NCI-H2227 (cell line): ENCODE measurements at regions not wholly inside any gene's neighbourhood (a gene's known extent, or its start where the extent isn't known, plus 50 kb on each side); places are given as distances from the start of the nearest gene placed in this dataset.
A peak's percentile ranks its signal among the peaks of the same experiment; 100 is the strongest.

Source experiments
- DNase-seq: peaks from one replicate; lab custom pipeline; 2025; ENCODE audit not compliant: unreplicated experiment; lab: John Stamatoyannopoulos, UW

DNA sequence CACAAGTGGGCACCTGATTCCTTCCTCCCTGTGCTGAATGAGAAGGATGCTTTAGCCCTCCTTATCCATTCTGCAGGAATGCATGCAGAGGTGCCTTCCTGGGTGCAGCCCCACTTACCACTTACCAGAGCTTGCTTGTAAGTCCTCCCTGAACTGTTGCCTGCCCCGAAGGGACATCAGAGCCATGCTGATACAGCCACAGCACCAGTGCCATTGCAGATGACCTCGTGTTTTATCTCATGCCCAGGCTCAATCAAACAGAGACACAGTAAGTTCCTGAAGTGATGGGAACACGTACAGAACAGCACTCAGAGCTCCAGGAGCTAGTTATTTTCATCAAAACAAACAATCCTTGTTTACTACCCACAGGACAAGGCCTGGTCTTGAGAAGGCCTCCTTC, 81.9 kb downstream of the ATP1A1 start:
- DNase-seq, result no peak

DNA sequence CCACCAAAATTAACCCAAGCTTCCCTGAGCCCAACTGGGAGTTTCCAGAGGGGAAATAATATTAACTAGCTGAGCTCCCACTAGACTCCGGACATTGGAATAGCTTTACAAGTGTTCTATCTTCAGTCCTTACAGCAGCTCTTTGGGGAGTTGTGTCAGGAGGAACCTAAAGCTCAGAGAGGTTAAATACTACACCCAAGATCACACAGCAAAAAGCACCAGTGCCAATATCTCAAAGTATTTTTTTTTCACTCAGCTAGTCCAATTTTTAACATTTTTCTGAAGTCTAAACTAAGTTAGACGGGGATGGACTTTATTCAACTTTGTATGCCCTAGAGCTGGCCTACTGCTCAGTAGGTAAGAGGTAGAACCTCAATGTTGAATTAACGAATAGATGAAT, 82.5 kb downstream of the ATP1A1 start:
- DNase-seq, result no peak

DNA sequence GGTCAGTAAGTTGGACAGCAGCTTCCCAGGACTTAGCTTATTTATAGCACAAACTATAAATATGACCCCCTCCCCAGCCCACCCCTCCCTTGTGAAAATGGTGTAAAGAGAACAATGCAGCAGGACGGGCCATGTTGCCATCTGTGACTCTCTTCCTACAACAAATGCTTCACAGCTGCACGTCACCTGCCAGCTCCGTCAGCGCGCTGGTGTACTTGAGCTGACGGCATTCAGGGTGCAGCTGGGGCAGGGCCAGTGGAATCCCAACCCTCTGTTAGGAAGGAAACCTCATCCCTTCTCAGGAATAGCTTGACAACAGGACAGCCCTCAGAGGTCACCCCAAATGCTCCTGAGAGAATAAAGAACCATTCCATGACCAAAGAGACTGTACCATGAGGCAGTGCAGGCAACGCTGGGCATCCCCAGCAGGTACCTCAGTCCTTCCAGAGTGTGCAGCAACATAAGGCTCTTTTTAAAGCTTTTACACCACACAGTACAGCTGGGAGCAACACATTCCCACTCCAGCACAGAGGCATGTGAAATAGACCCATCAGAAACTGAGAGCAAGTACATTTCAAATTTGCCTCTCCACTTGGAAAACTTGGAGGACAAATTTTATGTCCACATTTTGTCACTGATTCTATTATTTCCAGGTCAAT, 85.0 kb downstream of the ATP1A1 start:
- peak; percentile 71 for DNase-seq

DNA sequence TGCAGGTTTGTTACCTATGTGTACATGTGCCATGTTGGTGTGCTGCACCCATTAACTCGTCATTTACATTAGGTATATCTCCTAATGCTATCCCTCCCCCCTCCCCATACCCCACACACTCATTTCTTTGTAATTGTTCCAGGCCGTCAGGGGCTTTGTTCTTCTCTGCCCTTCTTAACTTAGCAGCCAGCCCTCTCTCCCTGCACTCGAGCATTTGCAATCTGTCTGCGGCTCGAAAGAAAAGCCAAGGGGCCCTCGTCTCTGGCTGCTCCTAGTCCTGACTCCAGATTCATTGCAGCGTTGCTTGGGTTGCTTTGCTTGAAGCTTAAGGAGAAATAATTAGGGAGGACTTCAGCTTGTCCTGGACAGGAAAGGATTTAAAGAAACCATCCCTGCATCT, 85.7 kb downstream of the ATP1A1 start:
- peak; percentile 26 for DNase-seq

DNA sequence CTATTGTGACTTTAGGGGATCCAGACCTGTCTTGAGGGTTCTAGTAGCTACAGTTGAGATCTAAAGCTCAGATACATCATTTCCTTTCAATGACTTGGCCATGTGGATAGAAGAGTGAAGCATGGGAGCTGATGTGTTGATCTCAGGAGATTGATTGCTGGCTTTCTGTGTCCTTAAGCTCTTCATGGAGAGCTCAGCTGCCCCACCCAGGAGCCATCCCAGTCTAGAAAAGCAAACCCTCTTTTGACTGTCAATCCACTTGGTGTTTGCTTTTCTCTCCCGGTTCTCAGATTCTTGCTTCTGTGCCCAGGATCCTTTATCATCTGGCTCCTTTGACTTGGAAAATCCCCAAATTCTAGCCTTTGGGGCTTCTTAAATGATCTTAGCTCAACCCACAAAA, 87.2 kb downstream of the ATP1A1 start:
- no peak for DNase-seq

DNA sequence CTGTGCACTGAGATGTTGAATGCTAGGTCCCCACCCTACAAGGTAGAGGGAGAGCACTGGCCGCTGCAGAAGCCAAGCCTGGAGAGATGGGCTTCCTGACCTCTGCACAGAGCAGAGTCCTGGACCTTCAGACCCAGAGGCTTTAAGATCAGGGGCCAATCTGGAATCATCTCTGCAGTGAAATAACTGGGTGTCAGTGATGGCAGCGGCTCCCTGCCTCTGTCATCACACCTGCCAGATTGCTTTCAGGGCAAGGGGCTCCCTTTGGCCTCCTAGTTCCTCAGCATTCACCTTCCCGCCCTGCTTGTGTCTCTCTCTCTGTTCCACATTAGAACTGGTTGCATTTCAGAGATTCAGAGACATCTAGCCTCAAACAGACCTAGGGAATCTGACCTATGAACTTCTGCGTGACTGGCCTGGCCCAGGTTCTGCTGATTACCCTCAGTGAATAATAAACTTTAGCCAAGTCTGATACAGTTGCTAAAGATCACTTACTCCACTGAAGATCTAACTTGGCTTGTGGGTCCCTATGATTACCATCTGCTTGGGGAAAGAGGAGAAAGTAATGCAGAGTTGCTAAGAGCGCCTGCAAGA, 87.8 kb downstream of the ATP1A1 start:
- no peak for DNase-seq

DNA sequence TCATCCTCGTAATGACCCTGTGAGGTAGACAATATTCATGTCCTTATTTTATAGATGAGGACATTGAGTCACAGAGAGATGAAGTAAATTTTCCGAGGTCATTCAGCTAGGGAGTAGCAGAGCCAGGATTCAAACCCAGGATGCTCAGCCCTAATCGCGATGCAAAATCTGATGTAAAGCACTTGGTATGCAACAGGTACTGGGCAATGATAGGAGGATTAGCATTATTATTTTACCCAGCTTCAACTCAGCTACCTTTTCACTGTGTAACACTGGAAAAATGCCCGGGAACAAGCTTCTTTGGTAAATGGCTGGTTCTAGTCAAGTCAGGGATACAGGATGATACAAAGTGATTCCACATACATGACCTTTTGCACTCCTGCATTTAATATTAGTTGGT, 88.7 kb downstream of the ATP1A1 start:
- no peak for DNase-seq

DNA sequence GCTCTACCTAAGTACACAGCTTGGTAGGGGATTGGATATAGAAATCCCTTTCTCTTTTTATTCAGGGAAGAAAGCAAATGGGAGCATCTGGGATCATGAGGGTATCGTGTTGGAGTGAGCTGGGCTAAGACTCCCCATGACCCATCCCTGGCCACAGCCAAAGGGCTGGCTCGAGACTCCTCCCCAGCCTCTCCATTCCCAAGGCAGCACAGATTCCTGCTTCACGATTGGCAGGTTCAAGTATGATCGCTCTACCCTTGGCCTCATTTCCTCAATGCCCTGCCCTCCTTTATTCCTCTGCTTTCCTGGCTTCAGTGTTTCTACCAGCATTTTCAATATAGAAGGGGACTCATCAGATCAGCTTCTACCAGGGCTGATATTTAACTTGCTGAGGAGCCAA, 89.7 kb downstream of the ATP1A1 start:
- DNase-seq, result no peak

DNA sequence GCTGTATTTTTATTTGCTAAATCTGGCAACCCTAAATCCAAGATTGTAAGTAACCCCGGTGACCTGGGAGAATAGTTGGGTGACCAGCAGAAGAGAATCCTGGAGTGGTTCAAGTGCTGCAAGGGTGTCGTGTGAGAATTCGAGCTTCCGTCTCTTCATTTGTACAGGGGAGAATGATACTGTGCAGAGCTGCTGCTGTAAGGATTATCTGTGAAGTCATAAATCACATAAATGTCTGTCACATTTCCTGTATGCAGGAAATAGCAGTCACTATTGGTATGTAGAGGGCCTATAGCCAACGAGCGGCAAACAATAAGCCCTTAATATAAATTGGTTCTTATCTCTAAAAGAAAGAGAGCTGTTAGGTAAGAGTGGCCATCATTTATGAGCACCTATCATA, 90.7 kb downstream of the ATP1A1 start:
- DNase-seq, result no peak
